SK-N-SH treated with all-trans-retinoic acid at 6 μM for 48 hours (cell line): ENCODE measurements at regions not wholly inside any gene's neighbourhood (a gene's known extent, or its start where the extent isn't known, plus 50 kb on each side); places are given as distances from the start of the nearest gene placed in this dataset.

Experiments
- ATAC-seq: fragments of 200-7000 bp; cut with Tn5 transposase; 3 replicates; pipeline ENCODE4 v1.9.1; 2020; ENCODE audit warnings: mild to moderate bottlenecking, moderate library complexity
- ARNTL ChIP-seq: fragments of 450-650 bp; formaldehyde crosslinking; IDR thresholded peaks from 2 replicates; pipeline ENCODE4 v1.5.0; 2020; ENCODE audit warnings: low read depth, mild to moderate bottlenecking, moderate library complexity, borderline replicate concordance
- BACH2 ChIP-seq: fragments of 250-450 bp; sonication (Bioruptor Pico); IDR thresholded peaks from 2 replicates; pipeline ENCODE4 v1.9.0; 2021; ENCODE audit warnings: mild to moderate bottlenecking, borderline replicate concordance
- CSDC2 ChIP-seq: fragments of 250-450 bp; sonication (Bioruptor Pico); IDR thresholded peaks from 2 replicates; pipeline ENCODE4 v1.5.0; 2020; ENCODE audit warnings: mild to moderate bottlenecking, moderate library complexity
- ESRRG ChIP-seq: fragments of 250-450 bp; sonication (Bioruptor Pico); IDR thresholded peaks from 2 replicates; pipeline ENCODE4 v1.6.1; 2021; ENCODE audit warnings: mild to moderate bottlenecking
- ISL1 ChIP-seq: fragments of 250-450 bp; sonication (Bioruptor Pico); IDR thresholded peaks from 2 replicates; pipeline ENCODE4 v2.1.2; 2022; ENCODE audit warnings: mild to moderate bottlenecking, moderate library complexity
- PPARA ChIP-seq: fragments of 250-450 bp; sonication (Bioruptor Pico); IDR thresholded peaks from 2 replicates; pipeline ENCODE4 v1.5.0; 2020; ENCODE audit warnings: mild to moderate bottlenecking, borderline replicate concordance
- RARB ChIP-seq: fragments of 250-450 bp; sonication (Bioruptor Pico); IDR thresholded peaks from 2 replicates; pipeline ENCODE4 v1.8.0; 2021; ENCODE audit warnings: mild to moderate bottlenecking, moderate library complexity
- SNAI2 ChIP-seq: fragments of 250-450 bp; sonication (Bioruptor Pico); IDR thresholded peaks from 2 replicates; pipeline ENCODE4 v1.5.0; 2020; ENCODE audit warnings: mild to moderate bottlenecking, moderate library complexity
- TCF4 ChIP-seq: fragments of 250-450 bp; sonication (Bioruptor Pico); IDR thresholded peaks from 2 replicates; pipeline ENCODE4 v1.8.0; 2021; ENCODE audit warnings: mild to moderate bottlenecking, moderate library complexity, borderline replicate concordance
- TOX ChIP-seq: fragments of 250-450 bp; sonication (Bioruptor Pico); IDR thresholded peaks from 2 replicates; pipeline ENCODE4 v1.8.0; 2021; ENCODE audit warnings: mild to moderate bottlenecking, moderate library complexity, borderline replicate concordance
- ZFP3 ChIP-seq: fragments of 250-450 bp; sonication (Bioruptor Pico); IDR thresholded peaks from 2 replicates; pipeline ENCODE4 v1.5.0; 2020; ENCODE audit warnings: mild to moderate bottlenecking, moderate library complexity
- ZFP30 ChIP-seq: fragments of 450-650 bp; formaldehyde crosslinking; IDR thresholded peaks from 2 replicates; pipeline ENCODE4 v1.5.0; 2022; ENCODE audit warnings: mild to moderate bottlenecking, moderate library complexity
- ZNF565 ChIP-seq: fragments of 450-650 bp; formaldehyde crosslinking; conservative IDR thresholded peaks from 2 replicates; pipeline ENCODE4 v1.5.0; 2020; ENCODE audit warnings: low read depth, mild to moderate bottlenecking, moderate library complexity
- ZNF8 ChIP-seq: fragments of 450-650 bp; formaldehyde crosslinking; IDR thresholded peaks from 2 replicates; pipeline ENCODE4 v1.5.0; 2020; ENCODE audit warnings: mild to moderate bottlenecking, moderate library complexity
- TF ChIP-seq, protein P1 (sequence below): fragments of 250-450 bp; sonication (Bioruptor Pico); IDR thresholded peaks from 2 replicates; pipeline ENCODE4 v1.5.1; 2020; ENCODE audit warnings: low read depth, mild to moderate bottlenecking, moderate library complexity
- TF ChIP-seq, protein P2 (sequence below): fragments of 250-450 bp; sonication (Bioruptor Pico); IDR thresholded peaks from 2 replicates; pipeline ENCODE4 v1.8.0; 2021; ENCODE audit warnings: low read depth, mild to moderate bottlenecking, moderate library complexity, borderline replicate concordance
- TF ChIP-seq, protein P3 (sequence below): fragments of 250-450 bp; sonication (Bioruptor Pico); IDR thresholded peaks from 2 replicates; pipeline ENCODE4 v1.5.1; 2021; ENCODE audit warnings: mild to moderate bottlenecking, moderate library complexity
- TF ChIP-seq, protein P4 (sequence below): fragments of 250-450 bp; sonication (Bioruptor Pico); IDR thresholded peaks from 2 replicates; pipeline ENCODE4 v1.5.0; 2020; ENCODE audit warnings: mild to moderate bottlenecking, moderate library complexity

DNA sequence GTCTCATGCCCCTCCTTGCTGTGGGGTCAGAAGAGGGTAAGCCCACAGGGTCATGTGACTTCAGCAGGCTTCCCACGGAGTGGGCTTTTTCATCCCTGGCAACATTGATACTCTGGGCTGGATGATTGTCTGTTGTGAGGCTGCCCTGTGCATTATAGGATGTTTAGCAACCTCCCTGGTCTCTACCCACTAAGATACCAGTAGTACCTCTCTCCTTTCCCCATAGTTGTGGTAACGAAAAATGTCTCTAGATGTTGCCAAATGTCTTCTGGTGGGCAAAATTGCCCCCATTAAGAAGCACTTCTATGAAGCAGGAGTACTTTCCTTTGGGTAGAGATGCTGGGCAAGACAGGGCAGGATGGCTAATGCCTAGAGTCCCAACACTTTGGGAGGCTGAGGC is 232.5 kb upstream of the ZNF217 start:
- TF ChIP-seq CSDC2, result no peak
- no peak for TF ChIP-seq ZNF8
- TF ChIP-seq, protein P1, sequence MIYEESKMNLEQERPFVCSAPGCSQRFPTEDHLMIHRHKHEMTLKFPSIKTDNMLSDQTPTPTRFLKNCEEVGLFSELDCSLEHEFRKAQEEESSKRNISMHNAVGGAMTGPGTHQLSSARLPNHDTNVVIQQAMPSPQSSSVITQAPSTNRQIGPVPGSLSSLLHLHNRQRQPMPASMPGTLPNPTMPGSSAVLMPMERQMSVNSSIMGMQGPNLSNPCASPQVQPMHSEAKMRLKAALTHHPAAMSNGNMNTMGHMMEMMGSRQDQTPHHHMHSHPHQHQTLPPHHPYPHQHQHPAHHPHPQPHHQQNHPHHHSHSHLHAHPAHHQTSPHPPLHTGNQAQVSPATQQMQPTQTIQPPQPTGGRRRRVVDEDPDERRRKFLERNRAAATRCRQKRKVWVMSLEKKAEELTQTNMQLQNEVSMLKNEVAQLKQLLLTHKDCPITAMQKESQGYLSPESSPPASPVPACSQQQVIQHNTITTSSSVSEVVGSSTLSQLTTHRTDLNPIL (CRISPR knock-in tag), result no peak
- TF ChIP-seq ESRRG, result no peak
- TF ChIP-seq ZFP3 (CRISPR knock-in tag), result no peak
- TF ChIP-seq, protein P2, sequence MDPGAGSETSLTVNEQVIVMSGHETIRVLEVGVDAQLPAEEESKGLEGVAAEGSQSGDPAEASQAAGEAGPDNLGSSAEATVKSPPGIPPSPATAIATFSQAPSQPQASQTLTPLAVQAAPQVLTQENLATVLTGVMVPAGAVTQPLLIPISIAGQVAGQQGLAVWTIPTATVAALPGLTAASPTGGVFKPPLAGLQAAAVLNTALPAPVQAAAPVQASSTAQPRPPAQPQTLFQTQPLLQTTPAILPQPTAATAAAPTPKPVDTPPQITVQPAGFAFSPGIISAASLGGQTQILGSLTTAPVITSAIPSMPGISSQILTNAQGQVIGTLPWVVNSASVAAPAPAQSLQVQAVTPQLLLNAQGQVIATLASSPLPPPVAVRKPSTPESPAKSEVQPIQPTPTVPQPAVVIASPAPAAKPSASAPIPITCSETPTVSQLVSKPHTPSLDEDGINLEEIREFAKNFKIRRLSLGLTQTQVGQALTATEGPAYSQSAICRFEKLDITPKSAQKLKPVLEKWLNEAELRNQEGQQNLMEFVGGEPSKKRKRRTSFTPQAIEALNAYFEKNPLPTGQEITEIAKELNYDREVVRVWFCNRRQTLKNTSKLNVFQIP, result no peak
- TF ChIP-seq BACH2 (CRISPR knock-in tag), result no peak

DNA sequence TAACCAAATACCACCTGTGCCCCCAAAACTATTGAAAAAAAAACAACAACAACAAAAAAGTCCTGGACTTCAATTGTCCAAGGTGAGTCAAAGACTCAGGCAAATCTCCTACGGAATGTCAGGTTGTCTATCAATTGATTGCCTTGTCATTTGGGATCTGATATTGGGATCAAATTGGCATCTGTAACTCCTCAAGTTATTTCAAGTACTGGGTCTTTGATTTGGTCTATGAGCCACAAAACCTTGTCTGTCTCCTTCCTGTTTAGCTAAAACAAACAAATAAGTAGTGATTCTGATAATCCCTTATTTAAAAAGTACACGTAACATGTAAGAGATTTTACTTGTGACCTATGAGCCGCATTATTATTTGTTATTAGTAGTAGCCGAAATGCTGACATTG is 231.6 kb upstream of the ZNF217 start:
- no peak for ATAC-seq
- no peak for TF ChIP-seq ESRRG
- TF ChIP-seq, protein P3, sequence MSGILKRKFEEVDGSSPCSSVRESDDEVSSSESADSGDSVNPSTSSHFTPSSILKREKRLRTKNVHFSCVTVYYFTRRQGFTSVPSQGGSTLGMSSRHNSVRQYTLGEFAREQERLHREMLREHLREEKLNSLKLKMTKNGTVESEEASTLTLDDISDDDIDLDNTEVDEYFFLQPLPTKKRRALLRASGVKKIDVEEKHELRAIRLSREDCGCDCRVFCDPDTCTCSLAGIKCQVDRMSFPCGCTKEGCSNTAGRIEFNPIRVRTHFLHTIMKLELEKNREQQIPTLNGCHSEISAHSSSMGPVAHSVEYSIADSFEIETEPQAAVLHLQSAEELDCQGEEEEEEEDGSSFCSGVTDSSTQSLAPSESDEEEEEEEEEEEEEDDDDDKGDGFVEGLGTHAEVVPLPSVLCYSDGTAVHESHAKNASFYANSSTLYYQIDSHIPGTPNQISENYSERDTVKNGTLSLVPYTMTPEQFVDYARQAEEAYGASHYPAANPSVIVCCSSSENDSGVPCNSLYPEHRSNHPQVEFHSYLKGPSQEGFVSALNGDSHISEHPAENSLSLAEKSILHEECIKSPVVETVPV (CRISPR knock-in tag), result no peak
- TF ChIP-seq SNAI2 (CRISPR knock-in tag), result no peak
- TF ChIP-seq, all 23 proteins: peak for 0

More for the DNA sequence above, 232.5 kb upstream of the ZNF217 start:
- no peak for ATAC-seq

DNA sequence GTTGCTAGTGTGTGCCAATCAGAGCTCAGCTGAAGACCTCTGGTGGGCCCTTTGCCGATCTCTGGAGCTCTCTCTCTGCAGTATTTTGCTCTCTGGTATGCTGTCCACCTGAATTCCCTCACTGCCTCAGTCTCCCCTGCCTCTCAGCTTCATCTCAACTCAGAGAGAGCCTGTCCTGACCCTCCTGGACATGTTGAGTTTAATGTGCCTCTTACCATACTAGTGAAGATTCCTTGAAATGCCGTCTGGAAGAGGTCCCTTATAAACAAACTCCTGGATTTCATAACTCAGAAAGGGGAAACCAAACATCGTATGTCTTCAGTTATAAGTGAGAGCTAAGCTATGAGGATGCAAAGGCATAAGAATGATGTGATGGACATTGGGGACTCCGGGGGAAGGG is 231.1 kb upstream of the ZNF217 start:
- ATAC-seq, result no peak
- no peak for TF ChIP-seq ISL1 (CRISPR knock-in tag)
- no peak for TF ChIP-seq TOX (CRISPR knock-in tag)
- no peak for TF ChIP-seq ZNF8
- no peak for TF ChIP-seq BACH2 (CRISPR knock-in tag)
- TF ChIP-seq, protein P2, result no peak
- TF ChIP-seq ZFP30 (CRISPR knock-in tag), result no peak
- no peak for TF ChIP-seq PPARA (CRISPR knock-in tag)
- TF ChIP-seq, protein P4, sequence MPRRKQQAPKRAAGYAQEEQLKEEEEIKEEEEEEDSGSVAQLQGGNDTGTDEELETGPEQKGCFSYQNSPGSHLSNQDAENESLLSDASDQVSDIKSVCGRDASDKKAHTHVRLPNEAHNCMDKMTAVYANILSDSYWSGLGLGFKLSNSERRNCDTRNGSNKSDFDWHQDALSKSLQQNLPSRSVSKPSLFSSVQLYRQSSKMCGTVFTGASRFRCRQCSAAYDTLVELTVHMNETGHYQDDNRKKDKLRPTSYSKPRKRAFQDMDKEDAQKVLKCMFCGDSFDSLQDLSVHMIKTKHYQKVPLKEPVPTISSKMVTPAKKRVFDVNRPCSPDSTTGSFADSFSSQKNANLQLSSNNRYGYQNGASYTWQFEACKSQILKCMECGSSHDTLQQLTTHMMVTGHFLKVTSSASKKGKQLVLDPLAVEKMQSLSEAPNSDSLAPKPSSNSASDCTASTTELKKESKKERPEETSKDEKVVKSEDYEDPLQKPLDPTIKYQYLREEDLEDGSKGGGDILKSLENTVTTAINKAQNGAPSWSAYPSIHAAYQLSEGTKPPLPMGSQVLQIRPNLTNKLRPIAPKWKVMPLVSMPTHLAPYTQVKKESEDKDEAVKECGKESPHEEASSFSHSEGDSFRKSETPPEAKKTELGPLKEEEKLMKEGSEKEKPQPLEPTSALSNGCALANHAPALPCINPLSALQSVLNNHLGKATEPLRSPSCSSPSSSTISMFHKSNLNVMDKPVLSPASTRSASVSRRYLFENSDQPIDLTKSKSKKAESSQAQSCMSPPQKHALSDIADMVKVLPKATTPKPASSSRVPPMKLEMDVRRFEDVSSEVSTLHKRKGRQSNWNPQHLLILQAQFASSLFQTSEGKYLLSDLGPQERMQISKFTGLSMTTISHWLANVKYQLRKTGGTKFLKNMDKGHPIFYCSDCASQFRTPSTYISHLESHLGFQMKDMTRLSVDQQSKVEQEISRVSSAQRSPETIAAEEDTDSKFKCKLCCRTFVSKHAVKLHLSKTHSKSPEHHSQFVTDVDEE (CRISPR knock-in tag), result no peak
- no peak for TF ChIP-seq ZFP3 (CRISPR knock-in tag)
- no peak for TF ChIP-seq RARB
- TF ChIP-seq TCF4, result no peak
- no peak for TF ChIP-seq ARNTL (CRISPR knock-in tag)
- TF ChIP-seq SNAI2 (CRISPR knock-in tag), result no peak
- TF ChIP-seq, protein P3 (CRISPR knock-in tag), result no peak
- TF ChIP-seq CSDC2, result no peak
- TF ChIP-seq ZNF565 (CRISPR knock-in tag), result no peak
- TF ChIP-seq, all 23 proteins: peak for 0
